ENCODE measurements at regions not wholly inside any gene's neighbourhood (a gene's known extent, or its start where the extent isn't known, plus 50 kb on each side); places are given as distances from the start of the nearest gene placed in this dataset.

GRCh38 chr16:47987136-47987535 is 168.7 kb downstream of the ABCC12 start:
- Histone ChIP-seq H3K27ac (ENCODE audit: low read depth, low read length) (no peak overlapping the region), H4K91ac (replicated peaks; ENCODE audit: insufficient read length, low read length) (no peak overlapping the region), H3K4me1 (replicated peaks in 1 of 4; ENCODE audit: control insufficient read depth in 3 of 4, insufficient read depth in 4 of 4, low read length in 3 of 4) (peaks cover 0 to 9% (median 6%) of the 10 kb centered on the region in 4 experiments; a peak in 3 of 7 replicates), H3K79me2 (ENCODE audit: control insufficient read depth in 1 of 2, insufficient read depth in 2 of 2, low read length in 2 of 2) (no peaks in the 10 kb centered on the region), H3K27me3 (replicated peaks in 1 of 4; ENCODE audit: control insufficient read depth in 3 of 4, extremely low read depth in 1 of 4, insufficient read depth in 3 of 4, low read length in 3 of 4) (peaks cover 0 to 4% (median 1%) of the 10 kb centered on the region in 4 experiments; a peak in 2 of 7 replicates), H3K4me2 (ENCODE audit: insufficient read depth in 1 of 2, low read depth in 2 of 2, low read length in 2 of 2) (no peak overlapping the region), H3K23ac (ENCODE audit: insufficient read length) (no peak overlapping the region), H3K79me1 (ENCODE audit: low read depth, low read length) (no peaks in the 10 kb centered on the region), H3K23me2 (ENCODE audit: low read depth, low read length) (no peaks in the 10 kb centered on the region), H3K4ac (replicated peaks; ENCODE audit: insufficient read length, low read depth, low read length) (no peak overlapping the region), H3K36me3 (ENCODE audit: control insufficient read depth in 2 of 4, insufficient read depth in 4 of 4, low read length in 3 of 4) (no peaks in the 10 kb centered on the region), H2BK15ac (ENCODE audit: low read length) (no peak overlapping the region), H2BK12ac (ENCODE audit: low read depth, low read length) (no peak overlapping the region), H2BK120ac (replicated peaks; ENCODE audit: low read depth, low read length) (no peak overlapping the region), H2BK5ac (ENCODE audit: low read depth, low read length) (no peak overlapping the region), H3K14ac (ENCODE audit: insufficient read length) (no peak overlapping the region), H4K8ac (ENCODE audit: extremely low read depth, insufficient read depth, low read length) (no peak overlapping the region), H3K18ac (ENCODE audit: extremely low read depth, low read length) (no peak overlapping the region), H3K9me3 (ENCODE audit: insufficient read depth in 2 of 2, low read depth in 1 of 2, low read length in 1 of 2) (peaks cover 3 to 4% of the 10 kb centered on the region in 2 experiments; a peak in 1 of 4 replicates), H2AK5ac (ENCODE audit: low read depth, low read length) (no peak overlapping the region), H2BK20ac (ENCODE audit: low read length) (no peak overlapping the region), H4K5ac (ENCODE audit: insufficient read length, low read depth, low read length) (no peak overlapping the region), H2AFZ (ENCODE audit: low read length) (no peak overlapping the region), H3K9ac (replicated peaks in 1 of 4; ENCODE audit: extremely low read depth in 1 of 4, low read depth in 3 of 4, low read length in 3 of 4) (no peak overlapping the region), H3K56ac (replicated peaks; ENCODE audit: insufficient read length, low read depth, low read length) (no peak overlapping the region), H4K20me1 (replicated peaks in 1 of 2; ENCODE audit: control insufficient read depth in 1 of 2, insufficient read depth in 2 of 2, low read length in 2 of 2) (no peaks in the 10 kb centered on the region), H3K4me3 (ENCODE audit: extremely low read depth in 1 of 4, insufficient read depth in 2 of 4, low read depth in 3 of 4, low read length in 4 of 4) (no peak overlapping the region)
- ChIA-PET CTCF (ENCODE audit: partially characterized antibody) (interaction anchor here (0.7 to 2.7 kb wide), 2 partner anchors 9 kb away, joined by 3 to 11 read pairs; no protein-coding TSS in a partner anchor), POLR2A (ENCODE audit: partially characterized antibody) (no interaction called here)
- TF ChIP-seq E2F6 (IDR thresholded peaks at IDR 0.05): no peak
- TF ChIP-seq TEAD4 (IDR thresholded peaks at IDR 0.05; ENCODE audit: low read depth, low read length): no peak
- no peak for TF ChIP-seq HDAC6 (IDR thresholded peaks at IDR 0.05; ENCODE audit: low read depth, low read length)
- TF ChIP-seq SUZ12 (IDR thresholded peaks at IDR 0.05; ENCODE audit: low read length): no peak
- TF ChIP-seq TAF1 (IDR thresholded peaks at IDR 0.05; ENCODE audit: low read depth, low read length): no peak
- no peak for TF ChIP-seq HDAC2 (IDR thresholded peaks at IDR 0.05; ENCODE audit: borderline replicate concordance in 1 of 2, low read depth in 2 of 2, low read length in 2 of 2)
- no peak for TF ChIP-seq KDM4A (IDR thresholded peaks at IDR 0.05; ENCODE audit: low read depth, low read length, severe bottlenecking)
- 82% methylated on average over 2 of the region's 2 CpGs; no CpG with 5 or more reads in 1 of the 2 experiments for WGBS, 2 experiments (ENCODE audit: extremely low coverage in 1 of 2, insufficient coverage in 1 of 2, insufficient read length in 1 of 2, insufficient replicate concordance in 2 of 2, low coverage in 1 of 2, low lambda C conversion rate in 2 of 2, missing lambda C conversion rate in 1 of 2)
- DNase-seq (ENCODE audit: low read depth in 1 of 2, low spot score in 2 of 2) (no peak), FAIRE-seq (no peak)
